ENCODE measurements at regions not wholly inside any gene's neighbourhood (a gene's known extent, or its start where the extent isn't known, plus 50 kb on each side); places are given as distances from the start of the nearest gene placed in this dataset.

DNA sequence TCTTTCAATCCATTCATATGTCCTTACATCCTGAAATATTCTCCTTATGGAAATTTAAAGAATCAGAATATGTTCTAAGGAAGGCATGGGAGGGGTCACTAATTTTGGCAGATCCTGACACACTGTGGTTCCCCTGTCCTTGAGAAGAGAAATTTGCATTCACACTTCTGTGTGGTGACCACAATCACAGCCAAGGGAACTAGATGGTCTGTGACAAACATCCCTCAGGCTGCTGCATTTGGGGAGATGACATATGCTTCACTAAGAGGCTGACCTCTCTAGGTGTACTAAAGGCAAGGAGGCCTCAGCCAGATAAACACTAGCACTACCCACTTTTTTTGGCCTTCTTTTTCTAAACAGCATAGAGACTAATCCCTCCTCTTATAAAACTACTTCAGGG is 129.6 kb downstream of the MREG start:
- TF ChIP-seq, protein P1, sequence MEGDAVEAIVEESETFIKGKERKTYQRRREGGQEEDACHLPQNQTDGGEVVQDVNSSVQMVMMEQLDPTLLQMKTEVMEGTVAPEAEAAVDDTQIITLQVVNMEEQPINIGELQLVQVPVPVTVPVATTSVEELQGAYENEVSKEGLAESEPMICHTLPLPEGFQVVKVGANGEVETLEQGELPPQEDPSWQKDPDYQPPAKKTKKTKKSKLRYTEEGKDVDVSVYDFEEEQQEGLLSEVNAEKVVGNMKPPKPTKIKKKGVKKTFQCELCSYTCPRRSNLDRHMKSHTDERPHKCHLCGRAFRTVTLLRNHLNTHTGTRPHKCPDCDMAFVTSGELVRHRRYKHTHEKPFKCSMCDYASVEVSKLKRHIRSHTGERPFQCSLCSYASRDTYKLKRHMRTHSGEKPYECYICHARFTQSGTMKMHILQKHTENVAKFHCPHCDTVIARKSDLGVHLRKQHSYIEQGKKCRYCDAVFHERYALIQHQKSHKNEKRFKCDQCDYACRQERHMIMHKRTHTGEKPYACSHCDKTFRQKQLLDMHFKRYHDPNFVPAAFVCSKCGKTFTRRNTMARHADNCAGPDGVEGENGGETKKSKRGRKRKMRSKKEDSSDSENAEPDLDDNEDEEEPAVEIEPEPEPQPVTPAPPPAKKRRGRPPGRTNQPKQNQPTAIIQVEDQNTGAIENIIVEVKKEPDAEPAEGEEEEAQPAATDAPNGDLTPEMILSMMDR (conservative IDR thresholded peaks at IDR 0.05; ENCODE audit: low read depth, low read length): no peak
- TF ChIP-seq EZH2 (IDR thresholded peaks at IDR 0.05; ENCODE audit: low read length, unreplicated experiment): no peak
- no peak for TF ChIP-seq EZH2phosphoT487 (IDR thresholded peaks at IDR 0.05; ENCODE audit: borderline replicate concordance, low read length)
- ChIA-PET CTCF (no interaction called here), POLR2A (ENCODE audit: unreplicated experiment) (no interaction called here)
- DNase-seq: no peak
- Histone ChIP-seq H4K20me1 (ENCODE audit: low read length) (no peaks in the 10 kb centered on the region), H3K4me1 (ENCODE audit: insufficient read depth, low read length) (peaks cover 36% of the 10 kb centered on the region), H3K27ac (ENCODE audit: low read length) (no peak overlapping the region), H3K9me2 (replicated peaks; ENCODE audit: low read length) (no peaks in the 10 kb centered on the region), H3K36me3 (ENCODE audit: low read depth, low read length) (no peaks in the 10 kb centered on the region), H3K9me3 (ENCODE audit: low read length) (no peaks in the 10 kb centered on the region), H3K9ac (ENCODE audit: low read length) (no peak overlapping the region), H3K27me3 (ENCODE audit: low read length) (no peaks in the 10 kb centered on the region), H2AFZ (ENCODE audit: low read length) (no peak overlapping the region), H3F3A (ENCODE audit: low read length, unreplicated experiment) (no peaks in the 10 kb centered on the region), H3K4me3 (ENCODE audit: low read length) (no peak overlapping the region), H3K79me2 (ENCODE audit: low read length) (no peaks in the 10 kb centered on the region), H3K4me2 (ENCODE audit: low read length) (no peak overlapping the region)
- intact Hi-C loops (cut with micrococcal nuclease): no loop called here
- BruUV-seq (replicated peaks): no TSS peak
- ATAC-seq: no peak

DNA sequence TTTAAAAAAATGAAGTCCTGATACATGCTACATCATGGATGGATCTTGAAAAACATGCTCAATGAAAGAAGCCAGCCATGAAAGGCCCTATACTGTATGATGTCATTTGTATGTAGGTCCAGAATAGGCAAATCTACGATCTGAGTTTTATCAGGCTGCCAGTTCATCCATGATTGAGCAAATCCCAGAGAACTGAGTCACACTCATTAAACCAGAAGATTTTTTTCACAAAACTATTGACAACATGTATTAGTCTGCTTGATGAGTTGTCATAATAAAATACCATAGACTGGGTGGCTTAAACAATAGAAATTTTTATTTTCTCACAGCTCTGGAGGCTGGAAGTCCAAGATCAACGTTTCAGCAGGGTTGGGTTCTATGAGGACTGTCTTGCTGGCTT is 130.7 kb downstream of the MREG start:
- ChIA-PET CTCF (no interaction called here), POLR2A (ENCODE audit: unreplicated experiment) (interaction anchor here (0.7 kb wide), 1 partner anchor 52 kb away, joined by 3 read pairs; no protein-coding TSS in a partner anchor)
- no peak for TF ChIP-seq EZH2 (IDR thresholded peaks at IDR 0.05; ENCODE audit: low read length, unreplicated experiment)
- TF ChIP-seq, protein P1 (conservative IDR thresholded peaks at IDR 0.05; ENCODE audit: low read depth, low read length): no peak
- no peak for TF ChIP-seq EZH2phosphoT487 (IDR thresholded peaks at IDR 0.05; ENCODE audit: borderline replicate concordance, low read length)
- DNase-seq: peak; percentile 76
- Histone ChIP-seq H3K9me3 (ENCODE audit: low read length) (no peaks in the 10 kb centered on the region), H3K36me3 (ENCODE audit: low read depth, low read length) (no peaks in the 10 kb centered on the region), H3K27ac (ENCODE audit: low read length) (peak overlapping the region; percentile 56), H3K4me1 (ENCODE audit: insufficient read depth, low read length) (peaks cover 47% of the 10 kb centered on the region), H3K9me2 (replicated peaks; ENCODE audit: low read length) (no peaks in the 10 kb centered on the region), H4K20me1 (ENCODE audit: low read length) (no peaks in the 10 kb centered on the region), H3F3A (ENCODE audit: low read length, unreplicated experiment) (no peaks in the 10 kb centered on the region), H3K27me3 (ENCODE audit: low read length) (no peaks in the 10 kb centered on the region), H3K9ac (ENCODE audit: low read length) (no peak overlapping the region), H3K4me2 (ENCODE audit: low read length) (no peak overlapping the region), H2AFZ (ENCODE audit: low read length) (no peak overlapping the region), H3K79me2 (ENCODE audit: low read length) (no peaks in the 10 kb centered on the region), H3K4me3 (ENCODE audit: low read length) (no peak overlapping the region)
- intact Hi-C loops (cut with micrococcal nuclease): no loop called here
- peak; percentile 57 for ATAC-seq
- no TSS peak for BruUV-seq (replicated peaks)

DNA sequence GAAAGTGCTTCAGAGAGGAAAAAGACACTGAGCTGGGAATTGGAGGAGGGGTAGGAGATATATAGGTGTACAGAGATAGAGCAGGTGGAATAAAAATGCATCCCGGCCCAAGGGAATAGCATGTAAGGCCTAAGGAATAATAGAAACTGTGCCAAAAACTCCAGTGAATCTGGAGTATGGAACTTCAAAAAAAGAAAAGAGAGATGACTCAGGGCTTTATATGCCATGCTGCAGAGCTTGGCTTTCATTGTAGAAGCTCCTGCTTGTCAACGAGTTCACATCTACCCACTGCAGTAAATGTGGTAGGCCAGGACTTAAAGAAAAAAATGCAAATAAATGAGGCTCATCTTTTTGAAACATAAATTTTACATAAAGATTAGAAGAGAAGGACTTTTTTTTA is 131.8 kb downstream of the MREG start:
- Histone ChIP-seq H3K4me1 (ENCODE audit: insufficient read depth, low read length) (peaks cover 47% of the 10 kb centered on the region), H3K27ac (ENCODE audit: low read length) (no peak overlapping the region), H2AFZ (ENCODE audit: low read length) (no peak overlapping the region), H3K4me3 (ENCODE audit: low read length) (no peak overlapping the region), H3K4me2 (ENCODE audit: low read length) (no peak overlapping the region), H4K20me1 (ENCODE audit: low read length) (no peaks in the 10 kb centered on the region), H3F3A (ENCODE audit: low read length, unreplicated experiment) (no peaks in the 10 kb centered on the region), H3K79me2 (ENCODE audit: low read length) (no peaks in the 10 kb centered on the region), H3K27me3 (ENCODE audit: low read length) (no peaks in the 10 kb centered on the region), H3K9me2 (replicated peaks; ENCODE audit: low read length) (no peaks in the 10 kb centered on the region), H3K9ac (ENCODE audit: low read length) (no peak overlapping the region), H3K9me3 (ENCODE audit: low read length) (no peaks in the 10 kb centered on the region), H3K36me3 (ENCODE audit: low read depth, low read length) (no peaks in the 10 kb centered on the region)
- TF ChIP-seq, protein P1 (conservative IDR thresholded peaks at IDR 0.05; ENCODE audit: low read depth, low read length): no peak
- TF ChIP-seq EZH2 (IDR thresholded peaks at IDR 0.05; ENCODE audit: low read length, unreplicated experiment) (no peak), EZH2phosphoT487 (IDR thresholded peaks at IDR 0.05; ENCODE audit: borderline replicate concordance, low read length) (no peak)
- ChIA-PET POLR2A (ENCODE audit: unreplicated experiment) (no interaction called here), CTCF (no interaction called here)
- ATAC-seq: no peak; the same call in 1 of the 2 replicates
- intact Hi-C loops (cut with micrococcal nuclease): no loop called here
- BruUV-seq (replicated peaks): no TSS peak
- peak; percentile 18 for DNase-seq
